ENCODE measurements at regions not wholly inside any gene's neighbourhood (a gene's known extent, or its start where the extent isn't known, plus 50 kb on each side); places are given as distances from the start of the nearest gene placed in this dataset.

DNA sequence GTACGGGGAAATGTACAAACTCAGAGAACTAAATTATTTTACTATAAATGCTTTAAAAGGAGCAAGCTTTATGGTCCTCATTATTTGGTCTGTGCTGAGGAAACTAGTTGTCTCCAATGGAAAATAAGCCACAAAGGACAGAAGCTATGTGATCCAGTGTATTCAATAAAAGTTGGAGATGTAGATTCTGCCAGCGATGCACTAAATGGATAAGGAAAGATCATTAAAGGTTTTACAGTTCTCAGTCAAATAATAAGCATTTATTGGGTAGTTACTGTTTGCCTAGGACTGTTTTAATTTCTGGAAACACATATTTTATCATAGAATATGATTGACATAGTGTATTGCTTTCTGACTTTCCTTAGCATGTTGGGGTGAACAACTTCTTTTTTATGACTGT lies 458.9 kb upstream of the STXBP6 start:
- H3K9me3 ChIP-seq (replicated peaks), result peaks cover 8% of the 10 kb centered on the region
- no peak for DNase-seq
- no peaks in the 10 kb centered on the region for H3K36me3 ChIP-seq
- TF ChIP-seq, protein P1, sequence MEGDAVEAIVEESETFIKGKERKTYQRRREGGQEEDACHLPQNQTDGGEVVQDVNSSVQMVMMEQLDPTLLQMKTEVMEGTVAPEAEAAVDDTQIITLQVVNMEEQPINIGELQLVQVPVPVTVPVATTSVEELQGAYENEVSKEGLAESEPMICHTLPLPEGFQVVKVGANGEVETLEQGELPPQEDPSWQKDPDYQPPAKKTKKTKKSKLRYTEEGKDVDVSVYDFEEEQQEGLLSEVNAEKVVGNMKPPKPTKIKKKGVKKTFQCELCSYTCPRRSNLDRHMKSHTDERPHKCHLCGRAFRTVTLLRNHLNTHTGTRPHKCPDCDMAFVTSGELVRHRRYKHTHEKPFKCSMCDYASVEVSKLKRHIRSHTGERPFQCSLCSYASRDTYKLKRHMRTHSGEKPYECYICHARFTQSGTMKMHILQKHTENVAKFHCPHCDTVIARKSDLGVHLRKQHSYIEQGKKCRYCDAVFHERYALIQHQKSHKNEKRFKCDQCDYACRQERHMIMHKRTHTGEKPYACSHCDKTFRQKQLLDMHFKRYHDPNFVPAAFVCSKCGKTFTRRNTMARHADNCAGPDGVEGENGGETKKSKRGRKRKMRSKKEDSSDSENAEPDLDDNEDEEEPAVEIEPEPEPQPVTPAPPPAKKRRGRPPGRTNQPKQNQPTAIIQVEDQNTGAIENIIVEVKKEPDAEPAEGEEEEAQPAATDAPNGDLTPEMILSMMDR (IDR thresholded peaks at IDR 0.05; ENCODE audit: borderline replicate concordance), result no peak
- H3K4me3 ChIP-seq, result no peak overlapping the region
- H3K27me3 ChIP-seq (ENCODE audit: low read depth), result no peaks in the 10 kb centered on the region
- no peak overlapping the region for H3K27ac ChIP-seq (replicated peaks)
- intact Hi-C loops (cut with micrococcal nuclease), result no loop called here
- H3K4me1 ChIP-seq, result no peaks in the 10 kb centered on the region

DNA sequence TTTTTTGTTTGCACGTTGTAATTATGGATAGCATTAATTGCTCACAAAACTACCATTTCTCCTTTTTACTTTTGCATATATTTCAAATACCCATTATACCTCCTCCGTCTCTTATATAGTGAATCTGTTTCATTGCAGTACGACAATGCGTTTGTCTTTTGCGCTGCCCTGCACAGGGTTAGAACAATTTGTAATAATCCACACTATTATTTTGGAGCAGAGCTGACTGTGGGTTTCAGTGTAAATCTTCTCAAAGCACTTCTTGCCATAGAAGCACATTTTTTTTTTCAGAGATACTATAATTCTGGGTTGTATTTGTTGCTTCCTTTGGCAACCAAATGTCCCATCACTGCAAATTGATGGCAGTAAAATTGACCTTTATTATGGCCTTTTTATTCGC lies 451.8 kb upstream of the STXBP6 start:
- intact Hi-C loops (cut with micrococcal nuclease), result no loop called here
- Histone ChIP-seq H3K4me3 (no peak overlapping the region), H3K36me3 (no peaks in the 10 kb centered on the region)

DNA sequence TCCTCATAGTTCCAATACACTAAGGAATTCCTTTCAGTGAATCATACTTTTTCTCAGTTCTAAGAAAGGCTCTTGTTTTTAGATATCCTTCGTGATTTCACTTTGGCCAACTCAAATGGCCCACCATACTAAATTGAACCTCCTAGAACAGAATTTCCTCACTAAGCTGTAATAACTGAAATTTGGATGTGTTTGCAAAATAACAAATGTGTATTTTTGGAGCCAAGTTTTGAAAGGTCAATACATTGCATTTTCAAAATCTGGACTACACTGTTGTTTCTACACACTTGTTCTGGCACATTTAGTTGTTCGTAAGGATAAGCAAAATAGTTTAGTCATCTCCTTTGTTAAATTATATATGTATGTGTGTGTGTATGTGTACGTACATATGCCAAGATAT lies 439.0 kb upstream of the STXBP6 start:
- no peak for DNase-seq
- H3K27me3 ChIP-seq (ENCODE audit: low read depth), result no peaks in the 10 kb centered on the region
- TF ChIP-seq, protein P1 (IDR thresholded peaks at IDR 0.05; ENCODE audit: borderline replicate concordance), result no peak
- intact Hi-C loops (cut with micrococcal nuclease), result no loop called here
- H3K27ac ChIP-seq (replicated peaks), result no peak overlapping the region
- no peaks in the 10 kb centered on the region for H3K36me3 ChIP-seq
- no peak overlapping the region for H3K4me3 ChIP-seq
- no peaks in the 10 kb centered on the region for H3K9me3 ChIP-seq (replicated peaks)
- H3K4me1 ChIP-seq, result no peaks in the 10 kb centered on the region

More for the DNA sequence above, 451.8 kb upstream of the STXBP6 start:
- TF ChIP-seq, protein P1 (IDR thresholded peaks at IDR 0.05; ENCODE audit: borderline replicate concordance), result no peak
- DNase-seq, result no peak
- H3K27me3 ChIP-seq (ENCODE audit: low read depth), result no peaks in the 10 kb centered on the region
- H3K27ac ChIP-seq (replicated peaks), result no peak overlapping the region
- H3K4me1 ChIP-seq, result no peaks in the 10 kb centered on the region
- H3K9me3 ChIP-seq (replicated peaks), result no peaks in the 10 kb centered on the region

DNA sequence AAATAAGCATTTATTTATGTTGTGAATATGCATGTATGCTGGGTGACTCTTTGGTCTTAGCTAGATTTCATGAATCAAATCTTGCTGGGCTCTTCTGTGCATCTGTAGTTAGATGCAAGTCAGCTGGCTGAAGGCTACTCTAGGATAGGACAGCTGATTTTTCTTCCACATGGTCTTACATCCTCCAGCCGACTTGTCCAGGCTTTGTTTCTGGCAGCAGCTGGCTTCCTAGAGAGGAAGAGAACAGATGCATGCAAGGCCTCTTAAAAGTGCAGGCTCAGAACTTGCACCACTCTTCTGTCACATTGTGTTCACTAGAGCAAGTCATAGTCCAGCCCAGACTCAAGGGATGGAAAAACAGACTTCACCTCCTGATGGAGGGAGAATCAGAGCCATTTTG lies 435.4 kb upstream of the STXBP6 start:
- Histone ChIP-seq H3K27me3 (ENCODE audit: low read depth) (no peaks in the 10 kb centered on the region), H3K4me1 (no peaks in the 10 kb centered on the region), H3K36me3 (no peaks in the 10 kb centered on the region), H3K27ac (replicated peaks) (no peak overlapping the region), H3K9me3 (replicated peaks) (no peaks in the 10 kb centered on the region), H3K4me3 (no peak overlapping the region)
- DNase-seq, result no peak
- intact Hi-C loops (cut with micrococcal nuclease), result no loop called here
- TF ChIP-seq, protein P1 (IDR thresholded peaks at IDR 0.05; ENCODE audit: borderline replicate concordance), result no peak

DNA sequence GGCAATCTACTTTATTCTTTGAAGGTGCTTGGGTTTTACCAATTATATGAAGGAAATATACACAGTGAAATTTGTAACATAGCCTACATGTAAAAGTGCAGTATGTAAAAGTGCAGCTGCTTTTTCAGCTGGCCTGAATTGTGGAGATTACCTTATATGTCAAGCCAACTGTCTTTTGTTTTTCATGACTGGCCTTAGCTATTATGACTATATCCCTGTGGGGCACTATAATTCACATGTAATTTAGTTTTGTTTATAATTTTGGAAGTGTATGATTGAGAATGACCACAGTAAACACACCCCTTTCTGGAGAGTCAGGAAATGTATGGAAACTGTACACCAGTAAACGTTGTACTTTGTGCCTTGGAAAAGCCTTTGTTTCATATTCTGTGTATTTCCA lies 435.0 kb upstream of the STXBP6 start:
- intact Hi-C loops (cut with micrococcal nuclease), result no loop called here
- Histone ChIP-seq H3K9me3 (replicated peaks) (no peaks in the 10 kb centered on the region), H3K36me3 (no peaks in the 10 kb centered on the region), H3K27ac (replicated peaks) (no peak overlapping the region), H3K4me3 (no peak overlapping the region), H3K4me1 (no peaks in the 10 kb centered on the region), H3K27me3 (ENCODE audit: low read depth) (no peaks in the 10 kb centered on the region)
- TF ChIP-seq, protein P1 (IDR thresholded peaks at IDR 0.05; ENCODE audit: borderline replicate concordance), result no peak
- no peak for DNase-seq

DNA sequence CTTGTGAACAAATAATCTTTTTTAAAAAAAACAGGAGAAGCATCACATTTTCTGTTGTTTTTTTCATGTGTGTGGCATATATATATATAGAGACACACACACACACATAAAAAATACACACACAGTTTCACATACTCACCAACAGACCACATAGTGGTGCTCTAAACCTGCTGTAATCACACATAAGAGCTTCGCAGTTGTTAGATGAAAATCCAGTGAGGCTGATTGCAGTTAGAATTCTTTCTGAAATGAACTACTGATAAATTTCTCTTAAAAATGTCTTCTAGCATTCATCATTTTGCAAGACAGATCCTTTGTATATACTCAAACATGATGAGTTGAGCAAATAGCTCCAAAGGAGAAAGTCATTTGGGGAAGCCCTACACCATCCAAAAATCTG lies 434.3 kb upstream of the STXBP6 start:
- no peaks in the 10 kb centered on the region for H3K9me3 ChIP-seq (replicated peaks)
- TF ChIP-seq, protein P1 (IDR thresholded peaks at IDR 0.05; ENCODE audit: borderline replicate concordance), result no peak
- no peaks in the 10 kb centered on the region for H3K36me3 ChIP-seq
- no peaks in the 10 kb centered on the region for H3K27me3 ChIP-seq (ENCODE audit: low read depth)
- no peaks in the 10 kb centered on the region for H3K4me1 ChIP-seq
- H3K27ac ChIP-seq (replicated peaks), result no peak overlapping the region
- DNase-seq, result no peak
- intact Hi-C loops (cut with micrococcal nuclease), result no loop called here
- H3K4me3 ChIP-seq, result no peak overlapping the region
